Left renal pelvis (tissue), 4 donors: ENCODE measurements at regions not wholly inside any gene's neighbourhood (a gene's known extent, or its start where the extent isn't known, plus 50 kb on each side); places are given as distances from the start of the nearest gene placed in this dataset.
"Not testable (repeated sequence)": the region's sequence is repeated elsewhere in the genome, so short reads cannot be mapped to it uniquely, and the experiment has no call there.

Source experiments
- DNase-seq, 4 donors: peaks; one replicate each; pipeline ENCODE4 v3.0.0-alpha.2; 2013; ENCODE audit warnings: low read depth in 4 of 4, low spot score in 3 of 4

DNA sequence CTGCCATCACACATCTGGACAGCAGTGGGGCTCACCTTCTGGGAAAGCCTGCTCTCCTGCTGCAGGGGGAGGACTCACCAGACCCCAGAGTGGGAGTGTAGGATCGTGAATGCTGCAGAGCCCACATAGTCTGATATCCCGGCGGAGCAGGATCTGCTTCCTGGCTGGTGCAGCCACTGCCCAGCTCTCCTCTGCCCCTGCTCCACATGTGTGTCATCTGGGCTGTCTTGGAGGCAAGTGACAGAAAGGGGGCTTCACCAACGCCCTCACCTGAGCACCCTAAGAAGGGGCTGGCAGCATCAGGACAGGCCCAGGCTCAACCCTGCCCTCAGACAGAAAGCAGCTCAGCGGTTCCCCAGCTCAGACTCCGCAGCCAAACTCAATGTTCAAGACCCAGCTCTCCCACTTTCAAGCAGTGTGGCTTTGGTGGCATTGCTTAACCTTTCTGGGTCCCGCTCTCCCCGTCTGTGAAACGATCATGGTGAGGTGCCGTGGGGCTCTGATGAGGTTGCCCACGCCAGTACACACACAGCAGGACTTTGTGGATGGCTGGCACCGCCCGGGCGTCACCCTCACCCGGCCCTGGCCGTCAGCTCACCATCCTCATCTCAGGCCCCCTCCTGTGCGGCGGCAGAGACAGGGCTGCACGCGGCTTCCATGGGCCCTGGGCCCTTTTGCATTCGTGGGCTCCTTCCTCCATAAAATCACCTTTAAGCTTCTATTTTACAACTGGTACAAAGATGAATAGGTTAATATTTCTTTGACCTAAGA is 91.0 kb upstream of the SFSWAP start:
- DNase-seq = no peak

- no peak for DNase-seq
Measured at GRCh38 chr12:131620520-131620919, 90.4 kb upstream of the SFSWAP start.

DNA sequence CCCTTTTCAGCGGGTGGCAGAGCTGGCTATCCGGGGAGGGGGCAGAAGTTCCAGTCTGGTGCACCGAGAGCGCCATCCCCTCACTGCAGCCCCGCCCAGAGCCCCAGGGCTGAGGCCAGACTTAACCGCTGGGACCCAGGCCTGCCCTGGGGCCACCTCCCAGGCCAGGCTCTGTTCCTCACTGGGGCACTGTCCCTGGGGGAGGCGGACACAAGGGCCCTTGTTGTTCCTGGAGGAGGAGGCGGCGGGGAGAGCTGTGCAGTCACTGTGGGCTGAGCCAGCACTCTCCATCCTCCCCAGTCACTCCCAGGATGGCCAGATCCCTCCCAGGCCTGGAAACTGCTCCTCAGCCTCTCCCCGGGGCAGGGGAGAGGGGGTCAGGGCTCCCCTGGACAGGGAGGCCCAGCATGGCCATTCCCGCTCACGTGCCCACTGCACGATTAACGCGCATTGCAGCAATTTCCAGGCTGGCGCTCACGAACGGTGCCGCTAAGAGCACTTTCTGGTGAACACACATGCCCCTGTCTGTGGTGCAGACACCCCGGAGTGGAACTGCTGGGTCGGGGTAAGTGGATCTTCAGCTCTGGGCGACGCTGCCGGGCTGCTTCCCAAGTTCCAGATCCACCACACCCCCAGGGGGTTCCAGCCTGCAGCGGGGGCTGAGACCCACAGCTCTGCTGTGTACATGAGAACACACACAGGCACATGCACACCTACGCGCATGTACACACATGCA is 89.8 kb upstream of the SFSWAP start:
- no peak for DNase-seq

DNA sequence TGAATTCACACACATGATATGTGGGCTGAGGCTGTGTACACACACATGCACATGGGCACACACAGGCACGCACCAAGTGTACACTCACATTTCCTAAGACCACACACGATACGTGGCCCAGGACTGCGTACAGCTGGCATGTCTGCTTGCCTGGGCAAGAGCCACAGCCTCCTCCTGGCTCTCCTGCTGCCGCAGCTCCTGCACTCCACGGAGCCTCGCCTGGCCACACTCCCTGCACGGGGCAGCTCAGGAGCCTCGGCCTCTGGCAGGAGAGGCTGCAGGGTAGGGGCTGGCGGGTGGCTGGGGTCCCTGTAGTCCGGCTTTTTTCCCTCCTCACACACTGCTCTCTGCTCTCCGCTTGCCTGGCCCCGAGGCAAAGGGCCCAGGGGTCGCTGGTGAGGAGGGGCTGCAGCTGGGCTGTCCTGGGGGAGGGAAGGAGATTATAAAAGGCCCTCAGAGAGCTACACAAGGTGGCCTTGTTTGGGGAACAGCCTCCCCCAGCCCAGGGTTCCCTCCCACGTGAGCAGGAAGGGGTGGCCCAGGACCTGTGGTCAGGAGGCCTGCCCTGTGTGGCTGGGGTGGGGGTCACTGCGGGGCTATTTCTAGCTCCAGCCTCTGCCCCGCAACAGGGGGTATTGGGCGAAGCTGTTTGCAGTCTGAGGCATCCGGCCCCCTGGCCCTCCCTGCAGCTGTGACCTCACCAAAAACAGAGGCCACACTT is 89.0 kb upstream of the SFSWAP start:
- DNase-seq = no peak

DNA sequence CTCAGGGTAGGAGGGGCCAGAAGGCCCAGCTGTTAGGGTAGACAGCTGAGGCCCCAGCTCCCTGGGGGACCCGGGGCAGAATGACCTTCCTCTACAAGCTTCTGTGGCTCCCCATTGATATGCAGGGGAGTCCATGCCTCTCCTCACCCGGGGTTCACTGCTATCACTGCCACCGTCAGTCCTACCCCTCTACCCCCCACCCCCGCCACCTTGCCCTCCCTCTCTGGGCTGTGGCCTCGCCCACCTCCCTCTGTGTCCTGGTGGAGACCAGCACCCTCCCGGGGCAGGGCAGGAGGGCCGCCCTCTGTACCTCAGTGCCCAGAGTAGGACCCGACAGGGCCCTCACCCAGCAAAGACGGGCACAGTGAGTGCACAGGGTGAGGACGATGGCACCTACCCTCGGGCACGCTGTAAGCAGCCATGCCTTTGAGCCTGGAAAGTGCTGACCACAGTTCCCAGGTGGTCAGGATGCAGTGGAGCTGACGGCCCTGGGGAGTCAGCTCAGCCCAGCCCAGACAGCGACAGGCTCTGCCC is 88.4 kb upstream of the SFSWAP start:
- DNase-seq = no peak

DNA sequence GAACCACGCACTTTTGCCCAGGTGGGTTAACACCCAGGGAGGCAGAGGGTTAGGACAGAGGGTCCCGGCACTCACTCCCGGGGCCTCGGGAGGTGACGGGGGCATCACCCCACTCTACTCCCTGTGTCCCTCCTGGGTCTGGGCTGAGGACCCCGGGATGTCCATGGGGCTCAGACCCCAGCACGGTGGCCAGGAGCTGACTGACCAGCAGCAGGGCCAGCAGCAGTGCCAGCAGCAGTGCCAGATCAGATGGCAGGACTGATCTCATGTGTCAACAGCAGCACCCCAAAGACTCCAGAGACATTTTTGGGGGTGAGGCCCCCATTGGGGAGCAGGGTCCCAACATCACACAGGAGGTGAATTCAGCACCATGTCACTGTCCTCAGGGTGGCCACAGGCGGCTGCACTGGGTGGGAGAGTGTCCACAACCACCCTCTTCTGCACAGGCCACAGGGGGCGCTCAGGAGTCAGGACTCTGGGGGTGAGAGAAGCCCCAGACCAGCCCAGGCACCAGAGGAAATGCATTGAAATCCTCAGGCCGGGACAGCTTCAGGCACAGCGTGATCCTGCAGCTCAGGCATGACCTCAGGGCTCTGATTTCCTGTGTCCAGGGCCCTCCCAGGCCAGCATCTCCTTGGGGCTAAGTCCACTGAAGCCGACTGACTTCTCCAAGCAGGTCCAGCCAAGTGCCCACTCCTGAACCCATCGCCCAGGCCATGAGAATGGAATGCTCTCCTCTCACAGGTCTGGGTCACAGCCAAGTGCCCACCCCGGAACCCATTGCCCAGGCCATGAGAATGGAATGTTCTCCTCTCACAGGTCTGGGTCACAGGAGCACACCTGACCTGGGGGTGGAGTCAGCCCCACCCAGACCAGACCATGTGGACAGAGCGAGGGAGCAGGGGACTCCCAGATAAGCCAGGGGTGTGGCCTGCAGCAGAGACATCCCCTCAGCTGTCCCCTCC is 87.2 kb upstream of the SFSWAP start:
- DNase-seq = not testable (repeated sequence)

DNA sequence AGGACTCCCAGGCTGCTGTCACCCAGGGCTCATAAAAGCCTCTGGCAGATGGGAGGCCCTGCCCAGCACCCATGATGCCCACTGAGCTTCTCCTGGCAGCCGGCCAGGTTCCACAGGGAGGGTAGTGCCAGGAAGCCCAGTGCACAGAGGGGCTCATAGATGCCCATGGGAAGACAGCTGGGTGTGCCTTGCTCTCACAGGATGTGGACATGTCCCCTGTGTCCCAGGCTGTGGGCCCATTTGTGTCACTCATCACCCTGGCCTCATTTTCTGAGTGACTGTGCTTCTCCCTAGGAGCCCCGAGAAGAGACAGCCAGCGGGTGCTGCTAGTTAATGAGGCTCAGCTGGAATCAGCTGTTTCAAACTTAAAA is 86.5 kb upstream of the SFSWAP start:
- not testable (repeated sequence) for DNase-seq

GRCh38 chr12:131624756-131625501 is 86.0 kb upstream of the SFSWAP start:
- not testable (repeated sequence) for DNase-seq

DNA sequence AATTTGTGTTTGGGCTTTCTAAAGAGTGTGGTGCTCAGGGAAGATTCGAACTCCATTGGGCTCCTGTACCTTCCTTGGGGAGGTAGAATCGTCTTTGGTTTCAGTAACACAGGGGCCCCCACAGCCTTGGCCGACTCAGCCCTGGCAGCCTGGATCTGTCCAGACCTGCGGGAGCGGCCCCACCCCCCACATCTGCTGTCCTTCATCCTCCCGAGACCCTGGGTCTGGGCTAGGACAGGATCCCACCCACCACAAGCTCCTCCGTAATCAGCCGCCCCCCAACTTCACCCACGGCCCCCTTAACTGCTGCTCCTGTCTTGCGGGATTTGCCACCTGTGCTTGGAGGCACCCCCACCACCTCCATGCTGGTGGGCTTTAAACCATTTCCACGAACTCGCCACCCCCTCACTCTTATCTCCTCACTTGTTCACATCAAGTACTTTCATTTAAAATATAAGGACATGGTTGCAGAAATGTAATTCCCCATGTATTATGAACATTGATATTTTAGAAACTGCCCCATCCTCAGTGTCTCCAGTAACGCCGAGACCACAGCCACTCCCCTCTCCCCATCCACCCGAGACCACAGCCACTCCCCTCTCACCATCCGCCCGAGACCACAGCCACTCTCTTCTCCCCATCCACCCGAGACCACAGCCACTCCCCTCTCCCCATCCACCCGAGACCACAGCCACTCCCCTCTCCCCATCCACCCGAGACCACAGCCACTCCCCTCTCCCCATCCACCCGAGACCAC is 84.7 kb upstream of the SFSWAP start:
- DNase-seq = not testable (repeated sequence)

DNA sequence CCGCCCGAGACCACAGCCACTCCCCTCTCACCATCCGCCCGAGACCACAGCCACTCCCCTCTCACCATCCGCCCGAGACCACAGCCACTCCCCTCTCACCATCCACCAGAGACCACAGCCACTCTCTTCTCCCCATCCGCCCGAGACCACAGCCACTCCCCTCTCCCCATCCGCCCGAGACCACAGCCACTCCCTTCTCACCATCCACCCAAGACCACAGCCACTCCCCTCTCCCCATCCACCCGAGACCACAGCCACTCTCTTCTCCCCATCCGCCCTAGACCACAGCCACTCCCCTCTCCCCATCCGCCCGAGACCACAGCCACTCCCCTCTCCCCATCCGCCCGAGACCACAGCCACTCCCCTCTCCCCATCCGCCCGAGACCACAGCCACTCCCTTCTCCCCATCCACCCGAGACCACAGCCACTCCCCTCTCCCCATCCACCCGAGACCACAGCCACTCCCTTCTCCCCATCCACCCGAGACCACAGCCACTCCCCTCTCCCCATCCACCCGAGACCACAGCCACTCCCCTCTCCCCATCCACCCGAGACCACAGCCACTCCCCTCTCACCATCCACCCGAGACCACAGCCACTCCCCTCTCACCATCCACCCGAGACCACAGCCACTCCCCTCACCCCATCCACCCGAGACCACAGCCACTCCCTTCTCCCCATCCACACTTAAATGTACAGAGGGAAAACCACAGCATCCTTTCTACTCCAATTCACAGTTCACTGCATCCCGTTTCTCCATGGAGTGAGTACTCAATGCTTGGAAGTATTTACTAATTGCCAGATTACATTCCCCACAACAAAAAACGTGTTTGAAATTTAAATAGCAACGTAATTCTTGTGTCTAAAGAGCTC is 83.5 kb upstream of the SFSWAP start:
- not testable (repeated sequence) for DNase-seq

GRCh38 chr12:131628023-131628740 is 82.7 kb upstream of the SFSWAP start:
- no peak for DNase-seq

DNA sequence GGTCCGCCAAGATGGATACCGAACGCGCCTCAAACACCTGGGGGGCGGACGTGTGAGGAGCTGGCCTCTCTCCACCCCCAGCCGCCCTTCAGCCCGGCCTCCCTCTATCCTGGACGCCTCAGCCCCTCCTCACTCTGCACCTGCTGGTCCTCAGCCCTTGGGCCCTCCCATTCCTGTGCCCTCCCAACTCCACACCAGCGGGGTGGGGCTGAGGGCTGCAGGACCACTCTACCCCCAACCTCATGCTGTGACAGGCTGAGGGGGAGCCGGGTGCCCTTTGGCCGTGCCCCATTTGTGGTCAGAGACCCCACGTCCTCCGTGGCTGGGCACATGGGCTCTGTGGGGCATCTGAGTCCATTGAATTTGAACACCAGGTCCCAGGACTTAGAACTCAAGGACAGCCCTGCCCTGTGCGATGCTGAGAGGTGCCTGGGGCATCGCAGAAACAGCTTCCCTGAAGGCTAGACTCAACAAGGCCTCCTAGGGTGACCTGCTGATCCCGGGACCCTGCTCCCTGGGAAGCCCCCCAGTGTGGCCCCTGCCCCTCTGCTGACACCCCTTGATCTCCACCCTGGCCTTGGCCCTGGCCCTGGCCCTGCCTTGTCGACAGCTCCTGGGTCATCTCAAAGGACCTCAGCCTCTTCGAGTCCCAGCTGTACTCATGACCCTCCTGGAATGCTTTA is 82.0 kb upstream of the SFSWAP start:
- no peak for DNase-seq

DNA sequence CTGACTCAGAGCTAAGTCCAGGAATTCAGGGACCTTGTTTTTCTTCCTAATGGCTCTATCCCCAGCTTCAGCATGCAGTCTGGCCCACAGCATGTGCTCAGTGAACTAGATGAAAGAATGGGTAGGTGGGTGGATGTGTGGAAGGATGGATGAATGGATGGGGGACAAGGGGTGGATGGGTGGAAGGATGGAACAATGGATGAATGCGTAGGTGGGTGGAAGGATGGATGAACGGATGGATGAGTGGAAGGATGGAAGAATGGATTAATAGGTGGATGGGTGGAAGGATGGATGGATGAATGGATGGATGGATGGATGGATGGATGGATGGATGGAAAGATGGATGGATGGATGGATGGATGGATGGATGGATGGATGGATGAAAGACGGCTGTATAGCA is 79.7 kb upstream of the SFSWAP start:
- DNase-seq = no peak

DNA sequence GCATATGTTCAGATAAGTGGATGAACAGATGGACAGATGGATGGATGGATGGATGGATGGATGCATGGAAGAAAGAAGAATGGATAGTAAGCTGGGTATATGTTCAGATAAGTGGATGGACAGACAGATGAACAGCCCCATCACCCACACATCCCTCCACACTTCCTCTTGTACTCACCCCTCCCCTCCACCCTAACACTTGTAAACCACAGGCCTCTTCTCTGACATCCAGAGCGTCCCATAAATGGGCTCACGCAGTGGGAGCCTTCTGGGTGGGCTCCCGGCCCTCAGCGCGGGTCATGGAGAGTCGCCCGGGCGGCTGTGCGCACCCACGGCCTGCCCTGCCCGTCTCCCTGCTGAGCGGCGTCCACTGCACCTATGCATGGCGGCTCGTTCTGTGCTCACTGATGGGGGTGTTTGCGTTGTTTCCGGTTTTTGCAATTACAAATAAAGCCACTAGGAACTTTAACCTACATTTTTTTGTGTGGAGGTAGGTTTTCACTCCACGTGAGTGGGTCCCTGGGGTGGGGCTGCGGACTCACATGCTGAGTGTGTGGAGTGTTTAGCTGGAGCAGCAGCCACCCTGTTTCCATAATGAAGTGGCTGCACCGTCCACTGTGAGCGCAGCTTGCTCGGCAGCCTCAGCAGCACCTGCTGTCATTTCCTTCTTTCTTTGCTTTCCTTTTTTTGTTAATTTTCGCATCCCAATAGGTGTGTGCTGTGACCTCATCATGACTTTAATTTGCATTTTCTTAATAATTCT is 78.8 kb upstream of the SFSWAP start:
- DNase-seq = not testable (repeated sequence)

- DNase-seq = not testable (repeated sequence)
Measured at GRCh38 chr12:131632652-131633023, 78.3 kb upstream of the SFSWAP start.

DNA sequence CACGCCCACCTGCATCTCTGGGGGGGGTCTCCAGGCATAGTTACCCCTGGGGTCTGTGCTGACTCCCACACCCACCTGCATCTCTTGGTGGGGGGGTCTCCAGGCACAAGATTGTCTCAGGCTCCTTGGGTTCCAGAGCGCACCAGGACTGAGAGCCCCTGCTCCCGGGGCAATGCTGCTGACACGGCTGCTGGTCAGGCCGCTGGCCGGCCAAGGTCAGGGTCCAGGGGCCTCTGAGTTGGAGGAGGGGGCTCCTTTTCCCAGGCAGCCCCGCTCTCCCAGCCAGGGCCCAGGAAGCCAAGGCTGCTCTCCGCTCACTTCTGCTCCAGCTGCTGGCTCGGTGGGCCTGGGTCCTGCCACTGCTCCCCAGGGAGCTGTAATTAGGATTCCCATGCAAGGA is 77.3 kb upstream of the SFSWAP start:
- DNase-seq = not testable (repeated sequence)
